SK-N-SH treated with all-trans-retinoic acid at 6 μM for 48 hours (cell line): ENCODE measurements at regions not wholly inside any gene's neighbourhood (a gene's known extent, or its start where the extent isn't known, plus 50 kb on each side); places are given as distances from the start of the nearest gene placed in this dataset.

Experiments
- ATAC-seq: fragments of 200-7000 bp; cut with Tn5 transposase; 3 replicates; pipeline ENCODE4 v1.9.1; 2020; ENCODE audit warnings: mild to moderate bottlenecking, moderate library complexity
- ARNTL ChIP-seq: fragments of 450-650 bp; formaldehyde crosslinking; IDR thresholded peaks from 2 replicates; pipeline ENCODE4 v1.5.0; 2020; ENCODE audit warnings: low read depth, mild to moderate bottlenecking, moderate library complexity, borderline replicate concordance
- ESRRG ChIP-seq: fragments of 250-450 bp; sonication (Bioruptor Pico); IDR thresholded peaks from 2 replicates; pipeline ENCODE4 v1.6.1; 2021; ENCODE audit warnings: mild to moderate bottlenecking
- GLIS3 ChIP-seq: fragments of 250-450 bp; sonication (Bioruptor Pico); IDR thresholded peaks from 2 replicates; pipeline ENCODE4 v1.5.0; 2020; ENCODE audit warnings: mild to moderate bottlenecking, moderate library complexity
- ISL1 ChIP-seq: fragments of 250-450 bp; sonication (Bioruptor Pico); IDR thresholded peaks from 2 replicates; pipeline ENCODE4 v2.1.2; 2022; ENCODE audit warnings: mild to moderate bottlenecking, moderate library complexity
- PPARA ChIP-seq: fragments of 250-450 bp; sonication (Bioruptor Pico); IDR thresholded peaks from 2 replicates; pipeline ENCODE4 v1.5.0; 2020; ENCODE audit warnings: mild to moderate bottlenecking, borderline replicate concordance
- RARB ChIP-seq: fragments of 250-450 bp; sonication (Bioruptor Pico); IDR thresholded peaks from 2 replicates; pipeline ENCODE4 v1.8.0; 2021; ENCODE audit warnings: mild to moderate bottlenecking, moderate library complexity
- SNAI2 ChIP-seq: fragments of 250-450 bp; sonication (Bioruptor Pico); IDR thresholded peaks from 2 replicates; pipeline ENCODE4 v1.5.0; 2020; ENCODE audit warnings: mild to moderate bottlenecking, moderate library complexity
- TCF4 ChIP-seq: fragments of 250-450 bp; sonication (Bioruptor Pico); IDR thresholded peaks from 2 replicates; pipeline ENCODE4 v1.8.0; 2021; ENCODE audit warnings: mild to moderate bottlenecking, moderate library complexity, borderline replicate concordance
- TOX ChIP-seq: fragments of 250-450 bp; sonication (Bioruptor Pico); IDR thresholded peaks from 2 replicates; pipeline ENCODE4 v1.8.0; 2021; ENCODE audit warnings: mild to moderate bottlenecking, moderate library complexity, borderline replicate concordance
- ZC3H10 ChIP-seq: fragments of 250-450 bp; sonication (Bioruptor Pico); IDR thresholded peaks from 2 replicates; pipeline ENCODE4 v1.5.1; 2021; ENCODE audit warnings: mild to moderate bottlenecking, moderate library complexity
- ZFP3 ChIP-seq: fragments of 250-450 bp; sonication (Bioruptor Pico); IDR thresholded peaks from 2 replicates; pipeline ENCODE4 v1.5.0; 2020; ENCODE audit warnings: mild to moderate bottlenecking, moderate library complexity
- ZFP30 ChIP-seq: fragments of 450-650 bp; formaldehyde crosslinking; IDR thresholded peaks from 2 replicates; pipeline ENCODE4 v1.5.0; 2022; ENCODE audit warnings: mild to moderate bottlenecking, moderate library complexity
- ZNF565 ChIP-seq: fragments of 450-650 bp; formaldehyde crosslinking; conservative IDR thresholded peaks from 2 replicates; pipeline ENCODE4 v1.5.0; 2020; ENCODE audit warnings: low read depth, mild to moderate bottlenecking, moderate library complexity
- ZNF70 ChIP-seq: fragments of 450-650 bp; formaldehyde crosslinking; IDR thresholded peaks from 2 replicates; pipeline ENCODE4 v1.5.0; 2020; ENCODE audit warnings: mild to moderate bottlenecking, moderate library complexity
- ZNF8 ChIP-seq: fragments of 450-650 bp; formaldehyde crosslinking; IDR thresholded peaks from 2 replicates; pipeline ENCODE4 v1.5.0; 2020; ENCODE audit warnings: mild to moderate bottlenecking, moderate library complexity
- TF ChIP-seq, protein P1 (sequence below): fragments of 250-450 bp; sonication (Bioruptor Pico); IDR thresholded peaks from 2 replicates; pipeline ENCODE4 v1.8.0; 2020; ENCODE audit warnings: mild to moderate bottlenecking, moderate library complexity, borderline replicate concordance
- TF ChIP-seq, protein P2 (sequence below): fragments of 250-450 bp; sonication (Bioruptor Pico); IDR thresholded peaks from 2 replicates; pipeline ENCODE4 v1.5.1; 2020; ENCODE audit warnings: low read depth, mild to moderate bottlenecking, moderate library complexity
- TF ChIP-seq, protein P3 (sequence below): fragments of 250-450 bp; sonication (Bioruptor Pico); IDR thresholded peaks from 2 replicates; pipeline ENCODE4 v1.8.0; 2021; ENCODE audit warnings: low read depth, mild to moderate bottlenecking, moderate library complexity, borderline replicate concordance
- TF ChIP-seq, protein P4 (sequence below): fragments of 250-450 bp; sonication (Bioruptor Pico); IDR thresholded peaks from 2 replicates; pipeline ENCODE4 v1.5.0; 2020; ENCODE audit warnings: mild to moderate bottlenecking, moderate library complexity

DNA sequence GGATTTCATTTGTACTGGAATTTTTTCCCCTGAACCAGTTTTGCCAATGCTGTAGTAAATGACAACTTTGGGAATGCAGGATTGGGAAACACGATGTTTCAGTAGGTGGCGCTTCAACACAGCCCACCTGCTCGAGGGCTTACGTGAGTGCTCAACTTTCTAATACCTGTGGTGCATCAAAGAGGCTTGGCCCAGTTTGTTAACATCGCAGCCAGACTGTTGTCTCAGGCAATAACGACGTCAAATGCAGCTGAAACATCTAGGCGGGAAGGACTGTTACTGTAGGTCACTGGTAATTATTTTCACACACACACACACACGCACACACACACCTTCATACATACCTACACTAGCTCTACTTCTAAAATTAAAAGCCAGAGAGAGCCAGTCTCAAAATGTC lies 815.5 kb upstream of the SLC35B3 start (continued):
- TF ChIP-seq, protein P1, sequence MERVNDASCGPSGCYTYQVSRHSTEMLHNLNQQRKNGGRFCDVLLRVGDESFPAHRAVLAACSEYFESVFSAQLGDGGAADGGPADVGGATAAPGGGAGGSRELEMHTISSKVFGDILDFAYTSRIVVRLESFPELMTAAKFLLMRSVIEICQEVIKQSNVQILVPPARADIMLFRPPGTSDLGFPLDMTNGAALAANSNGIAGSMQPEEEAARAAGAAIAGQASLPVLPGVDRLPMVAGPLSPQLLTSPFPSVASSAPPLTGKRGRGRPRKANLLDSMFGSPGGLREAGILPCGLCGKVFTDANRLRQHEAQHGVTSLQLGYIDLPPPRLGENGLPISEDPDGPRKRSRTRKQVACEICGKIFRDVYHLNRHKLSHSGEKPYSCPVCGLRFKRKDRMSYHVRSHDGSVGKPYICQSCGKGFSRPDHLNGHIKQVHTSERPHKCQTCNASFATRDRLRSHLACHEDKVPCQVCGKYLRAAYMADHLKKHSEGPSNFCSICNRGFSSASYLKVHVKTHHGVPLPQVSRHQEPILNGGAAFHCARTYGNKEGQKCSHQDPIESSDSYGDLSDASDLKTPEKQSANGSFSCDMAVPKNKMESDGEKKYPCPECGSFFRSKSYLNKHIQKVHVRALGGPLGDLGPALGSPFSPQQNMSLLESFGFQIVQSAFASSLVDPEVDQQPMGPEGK, result no peak
- TF ChIP-seq ZNF565 (CRISPR knock-in tag) (no peak), ESRRG (no peak)
- TF ChIP-seq, all 23 proteins: peak for 0

GRCh38 chr6:9248133-9248532 lies 812.8 kb upstream of the SLC35B3 start:
- no peak for ATAC-seq
- TF ChIP-seq, protein P1, result no peak
- no peak for TF ChIP-seq ZNF8 (CRISPR knock-in tag)
- no peak for TF ChIP-seq ZNF565 (CRISPR knock-in tag)
- no peak for TF ChIP-seq TCF4 (CRISPR knock-in tag)
- TF ChIP-seq, protein P2, sequence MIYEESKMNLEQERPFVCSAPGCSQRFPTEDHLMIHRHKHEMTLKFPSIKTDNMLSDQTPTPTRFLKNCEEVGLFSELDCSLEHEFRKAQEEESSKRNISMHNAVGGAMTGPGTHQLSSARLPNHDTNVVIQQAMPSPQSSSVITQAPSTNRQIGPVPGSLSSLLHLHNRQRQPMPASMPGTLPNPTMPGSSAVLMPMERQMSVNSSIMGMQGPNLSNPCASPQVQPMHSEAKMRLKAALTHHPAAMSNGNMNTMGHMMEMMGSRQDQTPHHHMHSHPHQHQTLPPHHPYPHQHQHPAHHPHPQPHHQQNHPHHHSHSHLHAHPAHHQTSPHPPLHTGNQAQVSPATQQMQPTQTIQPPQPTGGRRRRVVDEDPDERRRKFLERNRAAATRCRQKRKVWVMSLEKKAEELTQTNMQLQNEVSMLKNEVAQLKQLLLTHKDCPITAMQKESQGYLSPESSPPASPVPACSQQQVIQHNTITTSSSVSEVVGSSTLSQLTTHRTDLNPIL (CRISPR knock-in tag), result no peak
- TF ChIP-seq, protein P3, sequence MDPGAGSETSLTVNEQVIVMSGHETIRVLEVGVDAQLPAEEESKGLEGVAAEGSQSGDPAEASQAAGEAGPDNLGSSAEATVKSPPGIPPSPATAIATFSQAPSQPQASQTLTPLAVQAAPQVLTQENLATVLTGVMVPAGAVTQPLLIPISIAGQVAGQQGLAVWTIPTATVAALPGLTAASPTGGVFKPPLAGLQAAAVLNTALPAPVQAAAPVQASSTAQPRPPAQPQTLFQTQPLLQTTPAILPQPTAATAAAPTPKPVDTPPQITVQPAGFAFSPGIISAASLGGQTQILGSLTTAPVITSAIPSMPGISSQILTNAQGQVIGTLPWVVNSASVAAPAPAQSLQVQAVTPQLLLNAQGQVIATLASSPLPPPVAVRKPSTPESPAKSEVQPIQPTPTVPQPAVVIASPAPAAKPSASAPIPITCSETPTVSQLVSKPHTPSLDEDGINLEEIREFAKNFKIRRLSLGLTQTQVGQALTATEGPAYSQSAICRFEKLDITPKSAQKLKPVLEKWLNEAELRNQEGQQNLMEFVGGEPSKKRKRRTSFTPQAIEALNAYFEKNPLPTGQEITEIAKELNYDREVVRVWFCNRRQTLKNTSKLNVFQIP (CRISPR knock-in tag), result no peak
- no peak for TF ChIP-seq GLIS3
- TF ChIP-seq ZFP30 (CRISPR knock-in tag), result no peak
- no peak for TF ChIP-seq SNAI2
- TF ChIP-seq ARNTL (CRISPR knock-in tag), result no peak
- no peak for TF ChIP-seq TOX
- no peak for TF ChIP-seq ISL1 (CRISPR knock-in tag)
- no peak for TF ChIP-seq ZC3H10 (CRISPR knock-in tag)
- TF ChIP-seq ZFP3 (CRISPR knock-in tag), result no peak
- TF ChIP-seq RARB (CRISPR knock-in tag), result no peak
- no peak for TF ChIP-seq ZNF70 (CRISPR knock-in tag)

DNA sequence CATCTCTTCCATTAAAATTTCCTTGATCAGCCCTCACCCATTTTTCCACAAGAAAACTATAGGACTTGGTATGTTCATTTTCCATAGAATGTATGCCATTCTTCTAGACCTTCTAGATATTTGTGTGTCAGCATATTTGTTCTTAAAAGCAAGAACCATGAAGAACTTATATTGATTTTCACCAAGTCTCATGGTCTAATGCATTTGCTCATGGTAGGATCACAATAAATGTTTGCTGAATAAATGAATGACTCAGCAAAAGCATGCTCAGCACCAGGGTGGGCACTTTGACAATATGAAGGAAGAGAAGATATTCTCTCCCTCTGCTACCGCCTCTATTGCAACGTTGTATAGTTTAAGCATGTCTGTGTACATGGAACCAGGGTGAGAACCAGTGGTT lies 805.5 kb upstream of the SLC35B3 start:
- TF ChIP-seq, protein P1, result no peak
- TF ChIP-seq RARB (CRISPR knock-in tag) (no peak), ISL1 (CRISPR knock-in tag) (no peak), SNAI2 (no peak), PPARA (CRISPR knock-in tag) (no peak), ZNF565 (CRISPR knock-in tag) (no peak), ZNF70 (CRISPR knock-in tag) (no peak), TCF4 (CRISPR knock-in tag) (no peak)
- TF ChIP-seq, protein P2 (CRISPR knock-in tag), result no peak
- ATAC-seq, result no peak

DNA sequence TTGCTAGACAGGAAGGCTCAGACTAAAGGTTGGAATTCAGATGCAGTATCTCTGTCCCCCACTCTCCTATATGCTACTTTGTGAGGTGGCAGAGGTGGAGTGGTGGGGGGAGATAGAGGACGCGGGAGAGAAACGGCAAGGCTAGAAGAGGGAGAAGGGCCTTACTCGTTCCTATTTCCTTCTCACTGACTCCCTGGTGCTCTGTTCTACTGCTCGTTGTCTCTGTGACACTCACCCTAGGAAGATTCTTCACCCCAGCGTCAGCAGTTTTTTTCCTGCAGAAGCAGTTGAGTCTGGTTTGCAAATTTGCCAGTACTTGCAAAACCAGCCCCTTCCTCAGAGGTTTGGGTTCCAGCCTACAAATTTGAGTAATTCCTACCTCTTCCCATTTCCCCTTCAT lies 801.1 kb upstream of the SLC35B3 start:
- ATAC-seq, result no peak
- TF ChIP-seq ZC3H10 (CRISPR knock-in tag), result no peak
- TF ChIP-seq, protein P4, sequence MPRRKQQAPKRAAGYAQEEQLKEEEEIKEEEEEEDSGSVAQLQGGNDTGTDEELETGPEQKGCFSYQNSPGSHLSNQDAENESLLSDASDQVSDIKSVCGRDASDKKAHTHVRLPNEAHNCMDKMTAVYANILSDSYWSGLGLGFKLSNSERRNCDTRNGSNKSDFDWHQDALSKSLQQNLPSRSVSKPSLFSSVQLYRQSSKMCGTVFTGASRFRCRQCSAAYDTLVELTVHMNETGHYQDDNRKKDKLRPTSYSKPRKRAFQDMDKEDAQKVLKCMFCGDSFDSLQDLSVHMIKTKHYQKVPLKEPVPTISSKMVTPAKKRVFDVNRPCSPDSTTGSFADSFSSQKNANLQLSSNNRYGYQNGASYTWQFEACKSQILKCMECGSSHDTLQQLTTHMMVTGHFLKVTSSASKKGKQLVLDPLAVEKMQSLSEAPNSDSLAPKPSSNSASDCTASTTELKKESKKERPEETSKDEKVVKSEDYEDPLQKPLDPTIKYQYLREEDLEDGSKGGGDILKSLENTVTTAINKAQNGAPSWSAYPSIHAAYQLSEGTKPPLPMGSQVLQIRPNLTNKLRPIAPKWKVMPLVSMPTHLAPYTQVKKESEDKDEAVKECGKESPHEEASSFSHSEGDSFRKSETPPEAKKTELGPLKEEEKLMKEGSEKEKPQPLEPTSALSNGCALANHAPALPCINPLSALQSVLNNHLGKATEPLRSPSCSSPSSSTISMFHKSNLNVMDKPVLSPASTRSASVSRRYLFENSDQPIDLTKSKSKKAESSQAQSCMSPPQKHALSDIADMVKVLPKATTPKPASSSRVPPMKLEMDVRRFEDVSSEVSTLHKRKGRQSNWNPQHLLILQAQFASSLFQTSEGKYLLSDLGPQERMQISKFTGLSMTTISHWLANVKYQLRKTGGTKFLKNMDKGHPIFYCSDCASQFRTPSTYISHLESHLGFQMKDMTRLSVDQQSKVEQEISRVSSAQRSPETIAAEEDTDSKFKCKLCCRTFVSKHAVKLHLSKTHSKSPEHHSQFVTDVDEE, result no peak
- no peak for TF ChIP-seq ESRRG
